ENCODE measurements at regions not wholly inside any gene's neighbourhood (a gene's known extent, or its start where the extent isn't known, plus 50 kb on each side); places are given as distances from the start of the nearest gene placed in this dataset.

GRCh38 chrX:69299285-69299684 is 134.0 kb upstream of the PJA1 start:
- no peak overlapping the region for H3K4me2 ChIP-seq (ENCODE audit: low read depth, low read length, poor library complexity, severe bottlenecking)
- H2AFZ ChIP-seq (ENCODE audit: low read length), result no peak overlapping the region
- no peak overlapping the region for H3K9ac ChIP-seq (ENCODE audit: low read depth, low read length, poor library complexity, severe bottlenecking)
- no peak for TF ChIP-seq EZH2phosphoT487 (IDR thresholded peaks at IDR 0.05; ENCODE audit: borderline replicate concordance)
- no peak for TF ChIP-seq CTCF (conservative IDR thresholded peaks at IDR 0.05; ENCODE audit: low read length)
- no peaks in the 10 kb centered on the region for H3K9me2 ChIP-seq (replicated peaks; ENCODE audit: low read depth, low read length)
- no peaks in the 10 kb centered on the region for H3K79me2 ChIP-seq (ENCODE audit: insufficient read depth, low read length)
- no peak overlapping the region for H3K4me3 ChIP-seq (ENCODE audit: low read length, poor library complexity, severe bottlenecking)
- no peaks in the 10 kb centered on the region for H3K27me3 ChIP-seq (ENCODE audit: insufficient read depth, low read length, poor library complexity, severe bottlenecking)
- no peaks in the 10 kb centered on the region for H3K4me1 ChIP-seq (ENCODE audit: insufficient read depth, low read length, poor library complexity, severe bottlenecking)
- H4K20me1 ChIP-seq (ENCODE audit: insufficient read depth, low read length, poor library complexity, severe bottlenecking), result no peaks in the 10 kb centered on the region
- H3K9me3 ChIP-seq (ENCODE audit: insufficient read depth, low read depth, low read length), result no peaks in the 10 kb centered on the region
- no peaks in the 10 kb centered on the region for H3K36me3 ChIP-seq (ENCODE audit: insufficient read depth, low read length)
- H3F3A ChIP-seq (ENCODE audit: low read depth), result no peaks in the 10 kb centered on the region

DNA sequence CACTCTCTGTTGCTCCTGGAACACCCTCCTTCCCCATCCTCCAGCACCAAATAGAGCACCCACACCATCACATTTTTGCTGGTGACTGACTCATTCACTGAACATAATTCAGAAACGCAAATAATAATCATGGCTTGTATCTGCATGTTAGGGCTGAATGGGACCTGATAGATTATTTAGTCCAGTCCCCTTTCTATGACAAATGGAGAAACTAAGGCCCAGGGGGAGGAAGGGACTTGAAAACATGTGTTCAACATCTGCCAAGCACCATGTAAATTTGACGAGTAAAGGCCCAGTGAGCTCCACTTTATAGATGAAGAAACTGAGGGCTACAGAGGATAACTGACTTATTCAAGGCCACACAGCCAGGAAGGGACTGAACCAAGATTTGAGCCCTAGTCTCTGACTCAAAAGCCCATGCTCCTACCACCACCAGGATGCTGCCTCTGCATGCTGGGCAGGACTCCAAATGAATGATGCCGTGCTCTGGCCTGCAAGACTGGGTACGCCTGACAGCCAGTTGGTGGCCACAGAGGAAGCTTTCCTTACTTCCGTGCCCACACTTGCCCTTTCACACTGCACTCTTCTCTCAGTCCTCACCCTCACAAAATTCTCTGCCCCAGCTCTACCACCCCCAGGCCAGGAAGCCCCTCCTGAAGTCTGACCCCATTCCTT is 133.3 kb upstream of the PJA1 start:
- no peak overlapping the region for H2AFZ ChIP-seq (ENCODE audit: low read length)
- H3K9me3 ChIP-seq (ENCODE audit: insufficient read depth, low read depth, low read length), result no peaks in the 10 kb centered on the region
- no peak overlapping the region for H3K4me2 ChIP-seq (ENCODE audit: low read depth, low read length, poor library complexity, severe bottlenecking)

GRCh38 chrX:69297506-69297905 is 132.3 kb upstream of the PJA1 start:
- Histone ChIP-seq H3K27me3 (ENCODE audit: insufficient read depth, low read length, poor library complexity, severe bottlenecking) (no peaks in the 10 kb centered on the region), H3K79me2 (ENCODE audit: insufficient read depth, low read length) (no peaks in the 10 kb centered on the region)

More for the DNA sequence above, 133.3 kb upstream of the PJA1 start:
- H3K9me2 ChIP-seq (replicated peaks; ENCODE audit: low read depth, low read length), result no peaks in the 10 kb centered on the region
- no peak overlapping the region for H3K9ac ChIP-seq (ENCODE audit: low read depth, low read length, poor library complexity, severe bottlenecking)
- H3K4me1 ChIP-seq (ENCODE audit: insufficient read depth, low read length, poor library complexity, severe bottlenecking), result no peaks in the 10 kb centered on the region
- no peaks in the 10 kb centered on the region for H3K36me3 ChIP-seq (ENCODE audit: insufficient read depth, low read length)
- no peaks in the 10 kb centered on the region for H3F3A ChIP-seq (ENCODE audit: low read depth)
- no peaks in the 10 kb centered on the region for H3K79me2 ChIP-seq (ENCODE audit: insufficient read depth, low read length)
- no peak overlapping the region for H3K4me3 ChIP-seq (ENCODE audit: low read length, poor library complexity, severe bottlenecking)
- no peak for TF ChIP-seq EZH2phosphoT487 (IDR thresholded peaks at IDR 0.05; ENCODE audit: borderline replicate concordance)
- TF ChIP-seq CTCF (conservative IDR thresholded peaks at IDR 0.05; ENCODE audit: low read length), result no peak
- no peaks in the 10 kb centered on the region for H4K20me1 ChIP-seq (ENCODE audit: insufficient read depth, low read length, poor library complexity, severe bottlenecking)
- H3K27me3 ChIP-seq (ENCODE audit: insufficient read depth, low read length, poor library complexity, severe bottlenecking), result no peaks in the 10 kb centered on the region

More at GRCh38 chrX:69297506-69297905, 132.3 kb upstream of the PJA1 start:
- H2AFZ ChIP-seq (ENCODE audit: low read length), result no peak overlapping the region
- H4K20me1 ChIP-seq (ENCODE audit: insufficient read depth, low read length, poor library complexity, severe bottlenecking), result no peaks in the 10 kb centered on the region
- TF ChIP-seq CTCF (conservative IDR thresholded peaks at IDR 0.05; ENCODE audit: low read length) (no peak), EZH2phosphoT487 (IDR thresholded peaks at IDR 0.05; ENCODE audit: borderline replicate concordance) (no peak)
- no peak overlapping the region for H3K4me2 ChIP-seq (ENCODE audit: low read depth, low read length, poor library complexity, severe bottlenecking)
- no peak overlapping the region for H3K9ac ChIP-seq (ENCODE audit: low read depth, low read length, poor library complexity, severe bottlenecking)
- no peak overlapping the region for H3K4me3 ChIP-seq (ENCODE audit: low read length, poor library complexity, severe bottlenecking)
- no peaks in the 10 kb centered on the region for H3F3A ChIP-seq (ENCODE audit: low read depth)
- no peaks in the 10 kb centered on the region for H3K9me3 ChIP-seq (ENCODE audit: insufficient read depth, low read depth, low read length)
- no peaks in the 10 kb centered on the region for H3K9me2 ChIP-seq (replicated peaks; ENCODE audit: low read depth, low read length)
- no peaks in the 10 kb centered on the region for H3K36me3 ChIP-seq (ENCODE audit: insufficient read depth, low read length)
- no peaks in the 10 kb centered on the region for H3K4me1 ChIP-seq (ENCODE audit: insufficient read depth, low read length, poor library complexity, severe bottlenecking)

All from Loucy (cell line).